Mesenchymal stem cell (in vitro differentiated cells and primary cell): ENCODE measurements at regions not wholly inside any gene's neighbourhood (a gene's known extent, or its start where the extent isn't known, plus 50 kb on each side); places are given as distances from the start of the nearest gene placed in this dataset.
"Not testable (repeated sequence)": the region's sequence is repeated elsewhere in the genome, so short reads cannot be mapped to it uniquely, and the experiment has no call there.

Experiments used
- DNase-seq: peaks from one replicate; pipeline ENCODE4 v3.0.0-alpha.2; 2013
- H2AFZ ChIP-seq: one replicate; pipeline ENCODE4 v1.6.1; 2013; ENCODE audit warnings: low read depth, mild to moderate bottlenecking, control low read depth, inconsistent platforms, low read length, moderate library complexity
- H2AK5ac ChIP-seq: 2 replicates; pipeline ENCODE4 v1.6.1; 2013; ENCODE audit warnings: low read length, moderate library complexity, mild to moderate bottlenecking, inconsistent platforms; ENCODE audit not compliant: severe bottlenecking
- H2BK120ac ChIP-seq: one replicate; pipeline ENCODE4 v1.6.1; 2013; ENCODE audit warnings: low read depth, mild to moderate bottlenecking, inconsistent platforms, low read length, moderate library complexity
- H2BK12ac ChIP-seq, 2 experiments: one replicate each; pipeline ENCODE4 v1.6.1; 2013; ENCODE audit warnings: inconsistent platforms in 2 of 2, low read length in 2 of 2, mild to moderate bottlenecking in 2 of 2, moderate library complexity in 2 of 2, control low read depth in 1 of 2
- H2BK15ac ChIP-seq: one replicate; pipeline ENCODE4 v1.6.1; 2013; ENCODE audit warnings: mild to moderate bottlenecking, low read depth, inconsistent platforms; ENCODE audit not compliant: poor library complexity, severe bottlenecking
- H2BK5ac ChIP-seq: 2 replicates; pipeline ENCODE4 v1.6.1; 2013; ENCODE audit warnings: low read depth, mild to moderate bottlenecking, low read length, control low read depth, inconsistent platforms; ENCODE audit not compliant: poor library complexity, severe bottlenecking
- H3K14ac ChIP-seq, 2 experiments: one replicate each; pipeline ENCODE4 v1.6.1; 2013; ENCODE audit warnings: inconsistent platforms in 2 of 2, low read length in 2 of 2, control low read depth in 1 of 2, mild to moderate bottlenecking in 1 of 2, moderate library complexity in 1 of 2
- H3K18ac ChIP-seq, 2 experiments: one replicate each; pipeline ENCODE4 v1.6.1; 2013; ENCODE audit warnings: inconsistent platforms in 2 of 2, low read length in 2 of 2, control low read depth in 1 of 2, low read depth in 1 of 2, mild to moderate bottlenecking in 1 of 2
- H3K23ac ChIP-seq, 2 experiments: one replicate each; pipeline ENCODE4 v1.6.1; 2013; ENCODE audit warnings: inconsistent platforms in 2 of 2, low read length in 2 of 2, mild to moderate bottlenecking in 2 of 2, moderate library complexity in 2 of 2, control low read depth in 1 of 2
- H3K27ac ChIP-seq: 2 replicates; pipeline ENCODE4 v1.5.1; 2013; ENCODE audit warnings: mild to moderate bottlenecking, moderate library complexity, low read length, control low read depth, inconsistent platforms; ENCODE audit not compliant: poor library complexity, severe bottlenecking
- H3K27me3 ChIP-seq, 2 experiments: 2 replicates each; pipeline versions ENCODE4 v1.6.1 to v1.7.0; 2013; ENCODE audit warnings: low read length in 2 of 2, mild to moderate bottlenecking in 2 of 2, moderate library complexity in 2 of 2, control low read depth in 1 of 2, inconsistent platforms in 1 of 2; ENCODE audit not compliant: control insufficient read depth in 1 of 2, insufficient read depth in 1 of 2
- H3K36me3 ChIP-seq, 2 experiments: 2 replicates each; pipeline versions ENCODE4 v1.6.1 to v1.7.0; 2013; ENCODE audit warnings: low read length in 2 of 2, control low read depth in 1 of 2, inconsistent platforms in 1 of 2, low read depth in 1 of 2, mild to moderate bottlenecking in 1 of 2; ENCODE audit not compliant: insufficient read depth in 2 of 2, control insufficient read depth in 1 of 2
- H3K4ac ChIP-seq, 2 experiments: one replicate each; pipeline ENCODE4 v1.6.1; 2013; ENCODE audit warnings: inconsistent platforms in 2 of 2, low read length in 2 of 2, mild to moderate bottlenecking in 2 of 2, moderate library complexity in 2 of 2, control low read depth in 1 of 2, low read depth in 1 of 2
- H3K4me1 ChIP-seq: 2 replicates; pipeline ENCODE4 v1.6.1; 2013; ENCODE audit warnings: low read depth, low read length, control low read depth; ENCODE audit not compliant: control insufficient read depth, insufficient read depth
- H3K4me2 ChIP-seq: 2 replicates; pipeline ENCODE4 v1.6.1; 2013; ENCODE audit warnings: low read length, mild to moderate bottlenecking, inconsistent platforms; ENCODE audit not compliant: poor library complexity, severe bottlenecking
- H3K4me3 ChIP-seq, 2 experiments: 2 replicates each; pipeline versions ENCODE4 v1.5.1 to v1.7.0; 2013; ENCODE audit warnings: low read length in 2 of 2, mild to moderate bottlenecking in 2 of 2, control low read depth in 1 of 2, low read depth in 1 of 2; ENCODE audit not compliant: insufficient read depth in 1 of 2
- H3K79me1 ChIP-seq: replicated peaks from 2 replicates; pipeline ENCODE4 v1.6.1; 2013; ENCODE audit warnings: mild to moderate bottlenecking, control low read depth, low read length, inconsistent platforms; ENCODE audit not compliant: poor library complexity, severe bottlenecking
- H3K9ac ChIP-seq: 2 replicates; pipeline ENCODE4 v1.7.0; 2013; ENCODE audit warnings: mild to moderate bottlenecking, low read length, moderate library complexity
- H3K9me3 ChIP-seq: 2 replicates; pipeline ENCODE4 v1.7.0; 2013; ENCODE audit warnings: mild to moderate bottlenecking, low read length; ENCODE audit not compliant: control insufficient read depth
- H4K8ac ChIP-seq: one replicate; pipeline ENCODE4 v1.6.1; 2013; ENCODE audit warnings: inconsistent platforms, mild to moderate bottlenecking, low read length, moderate library complexity
- H4K91ac ChIP-seq: one replicate; pipeline ENCODE4 v1.6.1; 2013; ENCODE audit warnings: mild to moderate bottlenecking, low read length, inconsistent platforms
- WGBS: methylation state at CpG from one replicate; pipeline ENCODE4 v1.1.7; 2013; ENCODE audit warnings: mixed read lengths; 5-methylcytosine and 5-hydroxymethylcytosine counted together

DNA sequence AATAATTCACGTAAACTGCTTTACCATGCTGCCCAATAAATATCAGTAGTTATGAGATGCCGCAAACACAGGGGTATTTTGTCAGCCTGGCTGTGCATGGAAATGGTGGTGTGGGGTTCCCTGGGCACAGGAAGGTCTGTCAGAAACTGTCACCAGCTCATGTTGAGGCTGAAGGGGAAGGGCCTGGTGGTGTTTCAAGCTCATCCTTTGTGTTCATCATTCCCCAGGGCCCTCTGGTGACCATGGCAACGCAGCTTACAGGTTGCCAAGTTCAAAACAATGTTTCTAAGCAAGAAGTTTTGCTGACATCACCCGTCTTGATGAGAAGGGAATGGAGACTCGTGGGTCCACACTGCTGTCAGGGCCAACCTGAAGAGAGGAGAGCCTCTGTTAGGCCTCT is 348.9 kb upstream of the C16orf82 start:
- Histone ChIP-seq H2BK5ac (no peak overlapping the region), H3K4ac (no peak overlapping the region), H3K9ac (no peak overlapping the region), H3K14ac (no peak overlapping the region), H4K8ac (no peak overlapping the region), H3K9me3 (no peaks in the 10 kb centered on the region), H2AFZ (no peak overlapping the region), H2BK15ac (no peak overlapping the region), H3K27ac (no peak overlapping the region), H2BK120ac (no peak overlapping the region), H2AK5ac (no peak overlapping the region), H4K91ac (no peak overlapping the region), H3K36me3 (no peaks in the 10 kb centered on the region), H3K4me2 (no peak overlapping the region), H3K79me1 (no peaks in the 10 kb centered on the region), H3K27me3 (no peaks in the 10 kb centered on the region), H3K18ac (no peak overlapping the region), H3K4me1 (no peaks in the 10 kb centered on the region), H3K23ac (no peak overlapping the region), H2BK12ac (no peak overlapping the region), H3K4me3 (no peak overlapping the region)
- WGBS, result 63% methylated on average over 5 of the region's 5 CpGs
- DNase-seq, result no peak

DNA sequence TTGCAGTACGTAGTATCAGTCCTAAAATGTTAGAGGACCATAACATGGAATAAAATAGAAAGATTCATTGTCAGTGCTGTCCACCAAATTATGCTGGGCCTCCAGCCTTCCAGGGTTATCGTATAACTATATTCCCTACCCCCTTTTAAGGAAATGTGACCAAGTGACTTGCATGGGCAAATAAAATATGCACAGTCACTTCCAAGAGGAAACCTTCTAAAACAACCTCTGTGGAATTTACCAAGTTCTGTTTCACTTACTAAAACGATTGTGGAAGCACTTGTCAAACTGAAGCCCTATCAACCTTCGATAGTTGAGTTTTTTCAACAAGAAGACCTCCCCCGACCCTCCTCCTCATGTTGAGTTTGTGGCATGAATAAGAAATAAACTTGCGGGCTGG is 345.4 kb upstream of the C16orf82 start:
- H3K79me1 ChIP-seq, result no peaks in the 10 kb centered on the region
- no peaks in the 10 kb centered on the region for H3K36me3 ChIP-seq
- no peak overlapping the region for H4K91ac ChIP-seq
- no peak overlapping the region for H3K9ac ChIP-seq
- H2AFZ ChIP-seq, result no peak overlapping the region
- 69% methylated on average over 6 of the region's 6 CpGs for WGBS
- no peak overlapping the region for H4K8ac ChIP-seq
- H3K14ac ChIP-seq, result no peak overlapping the region
- no peak overlapping the region for H3K18ac ChIP-seq
- no peak overlapping the region for H2BK5ac ChIP-seq
- H2BK12ac ChIP-seq, result no peak overlapping the region
- no peak overlapping the region for H3K4me2 ChIP-seq
- no peaks in the 10 kb centered on the region for H3K9me3 ChIP-seq
- H3K27me3 ChIP-seq, result no peaks in the 10 kb centered on the region
- DNase-seq, result no peak
- no peaks in the 10 kb centered on the region for H3K4me1 ChIP-seq
- H3K4ac ChIP-seq, result no peak overlapping the region
- no peak overlapping the region for H3K4me3 ChIP-seq
- no peak overlapping the region for H3K27ac ChIP-seq
- H3K23ac ChIP-seq, result no peak overlapping the region
- H2BK15ac ChIP-seq, result no peak overlapping the region
- no peak overlapping the region for H2AK5ac ChIP-seq
- H2BK120ac ChIP-seq, result no peak overlapping the region

DNA sequence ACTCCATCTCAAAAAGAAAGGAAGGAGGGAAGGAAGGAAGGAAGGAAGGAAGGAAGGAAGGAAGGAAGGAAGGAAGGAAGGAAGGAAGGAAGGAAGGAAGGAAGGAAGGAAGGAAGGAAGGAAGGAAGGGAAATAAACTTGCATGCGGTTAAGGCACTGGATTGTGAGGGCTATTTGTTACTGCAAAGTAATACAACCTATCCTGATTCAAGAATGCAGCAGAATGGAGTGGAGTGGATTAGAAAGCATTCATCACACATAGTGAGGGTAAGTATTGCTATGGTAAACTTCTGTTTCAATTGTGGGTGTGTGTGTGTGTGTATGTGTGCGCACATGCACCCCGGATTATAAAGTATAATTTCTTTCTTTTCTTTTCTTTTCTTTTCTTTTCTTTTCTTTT is 344.8 kb upstream of the C16orf82 start:
- H3K79me1 ChIP-seq, DNase-seq, H3K18ac ChIP-seq, H3K4me1 ChIP-seq, H3K36me3 ChIP-seq, H2AFZ ChIP-seq, H3K9ac ChIP-seq, H4K91ac ChIP-seq, H3K27ac ChIP-seq, H3K9me3 ChIP-seq, H3K4me2 ChIP-seq, H4K8ac ChIP-seq, H3K4me3 ChIP-seq, H2BK15ac ChIP-seq, H3K27me3 ChIP-seq, H3K23ac ChIP-seq, H2BK12ac ChIP-seq, H2AK5ac ChIP-seq, H2BK5ac ChIP-seq, H3K4ac ChIP-seq, H3K14ac ChIP-seq, H2BK120ac ChIP-seq: not testable (repeated sequence)
- WGBS, result 90% methylated on average over 1 of the region's 3 CpGs

DNA sequence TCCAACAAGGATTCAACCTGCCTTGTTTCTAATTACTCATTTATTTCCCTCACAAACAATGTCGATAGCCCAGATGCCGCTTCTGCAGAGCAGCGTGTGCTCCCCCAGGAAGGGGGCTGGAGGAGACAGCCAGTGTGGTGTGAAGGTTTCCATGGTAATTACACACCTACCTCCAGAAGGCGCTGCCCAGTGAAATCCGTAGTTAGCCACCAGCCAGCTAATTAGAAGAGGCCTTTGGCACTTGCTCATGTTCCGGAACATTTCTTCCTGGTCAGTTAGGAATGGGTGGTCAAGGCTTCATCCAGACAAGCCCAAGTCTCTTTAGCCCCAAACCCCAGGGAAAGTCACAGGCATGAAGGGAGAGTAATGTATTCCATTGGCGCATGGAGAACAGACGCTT is 342.5 kb upstream of the C16orf82 start:
- H4K91ac ChIP-seq, result no peak overlapping the region
- no peak overlapping the region for H2AFZ ChIP-seq
- no peak for DNase-seq
- H3K23ac ChIP-seq, result no peak overlapping the region
- no peak overlapping the region for H3K4ac ChIP-seq
- no peak overlapping the region for H2BK5ac ChIP-seq
- H3K79me1 ChIP-seq, result no peaks in the 10 kb centered on the region
- no peak overlapping the region for H2BK12ac ChIP-seq
- no peaks in the 10 kb centered on the region for H3K9me3 ChIP-seq
- WGBS, result 81% methylated on average over 7 of the region's 8 CpGs
- no peak overlapping the region for H2AK5ac ChIP-seq
- H3K36me3 ChIP-seq, result no peaks in the 10 kb centered on the region
- no peak overlapping the region for H3K27ac ChIP-seq
- H3K27me3 ChIP-seq, result no peaks in the 10 kb centered on the region
- H3K4me2 ChIP-seq, result no peak overlapping the region
- no peak overlapping the region for H2BK120ac ChIP-seq
- no peak overlapping the region for H3K14ac ChIP-seq
- no peak overlapping the region for H4K8ac ChIP-seq
- H3K4me3 ChIP-seq, result no peak overlapping the region
- no peak overlapping the region for H3K18ac ChIP-seq
- no peaks in the 10 kb centered on the region for H3K4me1 ChIP-seq
- no peak overlapping the region for H2BK15ac ChIP-seq
- H3K9ac ChIP-seq, result no peak overlapping the region
